ENCODE measurements at regions not wholly inside any gene's neighbourhood (a gene's known extent, or its start where the extent isn't known, plus 50 kb on each side); places are given as distances from the start of the nearest gene placed in this dataset.

- no peaks in the 10 kb centered on the region for H3K4me1 ChIP-seq (ENCODE audit: insufficient read depth, low read length)
- intact Hi-C loops (cut with micrococcal nuclease): no loop called here
- TF ChIP-seq EZH2 (IDR thresholded peaks at IDR 0.05; ENCODE audit: low read length, unreplicated experiment) (no peak), CTCF (conservative IDR thresholded peaks at IDR 0.05; ENCODE audit: low read depth, low read length) (no peak), EZH2phosphoT487 (IDR thresholded peaks at IDR 0.05; ENCODE audit: borderline replicate concordance, low read length) (no peak)
- H3K9ac ChIP-seq (ENCODE audit: low read length): no peak overlapping the region
- BruUV-seq (replicated peaks): no TSS peak
- no peaks in the 10 kb centered on the region for H3K36me3 ChIP-seq (ENCODE audit: low read depth, low read length)
- no peak overlapping the region for H2AFZ ChIP-seq (ENCODE audit: low read length)
- H3K4me2 ChIP-seq (ENCODE audit: low read length): no peak overlapping the region
- CTCF ChIA-PET: no interaction called here
- no peaks in the 10 kb centered on the region for H3K79me2 ChIP-seq (ENCODE audit: low read length)
- no peaks in the 10 kb centered on the region for H3F3A ChIP-seq (ENCODE audit: low read length, unreplicated experiment)
- H3K27me3 ChIP-seq (ENCODE audit: low read length): no peaks in the 10 kb centered on the region
- no peaks in the 10 kb centered on the region for H3K9me2 ChIP-seq (replicated peaks; ENCODE audit: low read length)
- H4K20me1 ChIP-seq (ENCODE audit: low read length): no peaks in the 10 kb centered on the region
- no peak for DNase-seq
- no peak overlapping the region for H3K4me3 ChIP-seq (ENCODE audit: low read length)
- H3K27ac ChIP-seq (ENCODE audit: low read length): no peak overlapping the region
- POLR2A ChIA-PET (ENCODE audit: unreplicated experiment): no interaction called here
- no peaks in the 10 kb centered on the region for H3K9me3 ChIP-seq (ENCODE audit: low read length)
- ATAC-seq: no peak
Measured at GRCh38 chr9:103991001-103991400, 103.1 kb upstream of the SMC2 start.

DNA sequence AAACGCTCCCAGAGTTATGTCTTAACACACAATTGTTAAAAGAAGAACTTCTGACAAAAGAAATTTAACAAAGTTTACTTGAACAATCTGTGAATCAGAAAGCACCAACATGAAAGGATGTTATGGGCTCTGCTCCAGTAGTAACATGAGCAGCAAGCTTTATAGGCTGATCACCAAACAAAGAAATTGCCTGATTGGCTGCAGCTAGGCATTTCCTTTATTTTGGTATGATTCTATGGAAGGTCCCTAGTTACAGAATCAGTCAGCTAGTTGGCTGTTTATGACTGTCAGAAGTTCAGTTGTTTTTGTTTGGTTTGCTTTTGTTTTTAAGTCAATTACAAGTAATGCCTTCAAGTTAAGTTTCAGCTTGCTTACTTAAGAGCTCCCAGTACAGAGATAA is 102.4 kb upstream of the SMC2 start:
- no peaks in the 10 kb centered on the region for H3F3A ChIP-seq (ENCODE audit: low read length, unreplicated experiment)
- H3K4me1 ChIP-seq (ENCODE audit: insufficient read depth, low read length): no peaks in the 10 kb centered on the region
- no peak for ATAC-seq
- intact Hi-C loops (cut with micrococcal nuclease): no loop called here
- CTCF ChIA-PET: no interaction called here
- H3K9ac ChIP-seq (ENCODE audit: low read length): no peak overlapping the region
- no peaks in the 10 kb centered on the region for H3K36me3 ChIP-seq (ENCODE audit: low read depth, low read length)
- no peaks in the 10 kb centered on the region for H3K79me2 ChIP-seq (ENCODE audit: low read length)
- DNase-seq: no peak
- H4K20me1 ChIP-seq (ENCODE audit: low read length): no peaks in the 10 kb centered on the region
- POLR2A ChIA-PET (ENCODE audit: unreplicated experiment): no interaction called here
- H3K9me2 ChIP-seq (replicated peaks; ENCODE audit: low read length): no peaks in the 10 kb centered on the region
- H2AFZ ChIP-seq (ENCODE audit: low read length): no peak overlapping the region
- TF ChIP-seq EZH2phosphoT487 (IDR thresholded peaks at IDR 0.05; ENCODE audit: borderline replicate concordance, low read length) (no peak), EZH2 (IDR thresholded peaks at IDR 0.05; ENCODE audit: low read length, unreplicated experiment) (no peak), CTCF (conservative IDR thresholded peaks at IDR 0.05; ENCODE audit: low read depth, low read length) (no peak)
- no peaks in the 10 kb centered on the region for H3K9me3 ChIP-seq (ENCODE audit: low read length)
- no peak overlapping the region for H3K4me2 ChIP-seq (ENCODE audit: low read length)
- no peak overlapping the region for H3K4me3 ChIP-seq (ENCODE audit: low read length)
- no peaks in the 10 kb centered on the region for H3K27me3 ChIP-seq (ENCODE audit: low read length)
- no peak overlapping the region for H3K27ac ChIP-seq (ENCODE audit: low read length)
- no TSS peak for BruUV-seq (replicated peaks)

DNA sequence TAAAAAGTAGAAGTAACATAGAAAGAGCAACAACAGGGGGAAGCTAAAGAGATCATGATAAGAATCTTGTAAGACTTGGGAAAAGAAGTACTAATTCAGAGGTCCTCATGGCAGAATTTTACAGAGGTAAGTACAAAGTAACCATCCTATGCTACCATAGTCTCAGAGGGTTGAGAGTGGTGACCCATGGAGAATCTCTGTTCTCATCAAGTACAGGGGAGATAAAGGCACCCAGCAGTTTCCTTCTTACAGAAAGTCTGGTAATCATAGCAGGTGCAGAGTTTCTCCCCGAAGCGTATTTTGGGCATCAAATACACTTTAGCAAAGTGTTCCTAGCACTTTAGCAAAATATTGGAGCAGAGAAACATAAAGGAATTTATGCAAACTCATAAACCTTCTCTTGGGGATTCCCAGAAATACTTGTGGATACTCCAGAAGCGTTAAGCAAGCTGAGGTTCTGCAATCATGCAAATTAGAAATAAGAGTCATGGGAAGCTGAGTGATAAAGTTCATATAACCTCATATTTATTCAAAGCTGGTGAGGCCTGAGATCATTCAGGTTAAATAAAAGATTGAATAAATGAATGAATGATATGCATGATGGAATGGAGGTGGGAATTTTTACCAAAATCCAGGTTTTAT is 101.0 kb upstream of the SMC2 start:
- H3K4me2 ChIP-seq (ENCODE audit: low read length): no peak overlapping the region
- no peaks in the 10 kb centered on the region for H3K79me2 ChIP-seq (ENCODE audit: low read length)
- BruUV-seq (replicated peaks): no TSS peak
- no peaks in the 10 kb centered on the region for H3K36me3 ChIP-seq (ENCODE audit: low read depth, low read length)
- no peak overlapping the region for H3K4me3 ChIP-seq (ENCODE audit: low read length)
- H3K27ac ChIP-seq (ENCODE audit: low read length): no peak overlapping the region
- ATAC-seq (no peak), DNase-seq (no peak)
- no peaks in the 10 kb centered on the region for H4K20me1 ChIP-seq (ENCODE audit: low read length)
- ChIA-PET CTCF (no interaction called here), POLR2A (ENCODE audit: unreplicated experiment) (interaction anchor here (0.5 kb wide), 1 partner anchor 104 kb away, joined by 10 read pairs; no protein-coding TSS in a partner anchor)
- no peaks in the 10 kb centered on the region for H3K27me3 ChIP-seq (ENCODE audit: low read length)
- H2AFZ ChIP-seq (ENCODE audit: low read length): no peak overlapping the region
- H3F3A ChIP-seq (ENCODE audit: low read length, unreplicated experiment): no peaks in the 10 kb centered on the region
- no peak overlapping the region for H3K9ac ChIP-seq (ENCODE audit: low read length)
- no peaks in the 10 kb centered on the region for H3K4me1 ChIP-seq (ENCODE audit: insufficient read depth, low read length)
- H3K9me3 ChIP-seq (ENCODE audit: low read length): no peaks in the 10 kb centered on the region
- no peaks in the 10 kb centered on the region for H3K9me2 ChIP-seq (replicated peaks; ENCODE audit: low read length)
- no peak for TF ChIP-seq EZH2phosphoT487 (IDR thresholded peaks at IDR 0.05; ENCODE audit: borderline replicate concordance, low read length)
- TF ChIP-seq CTCF (conservative IDR thresholded peaks at IDR 0.05; ENCODE audit: low read depth, low read length): no peak
- no peak for TF ChIP-seq EZH2 (IDR thresholded peaks at IDR 0.05; ENCODE audit: low read length, unreplicated experiment)
- intact Hi-C loops (cut with micrococcal nuclease): no loop called here
